Osteoblast (primary cell): ENCODE measurements at regions not wholly inside any gene's neighbourhood (a gene's known extent, or its start where the extent isn't known, plus 50 kb on each side); places are given as distances from the start of the nearest gene placed in this dataset.

Experiments
- DNase-seq: peaks from one replicate; pipeline ENCODE4 v3.0.0; 2011; ENCODE audit warnings: low spot score, mixed read lengths; ENCODE audit not compliant: insufficient read length; ENCODE audit errors: missing footprints
- H2AFZ ChIP-seq: 2 replicates; pipeline ENCODE4 v1.6.0; 2011; ENCODE audit warnings: mild to moderate bottlenecking, low read length
- H3K27ac ChIP-seq: 2 replicates; pipeline ENCODE4 v1.5.1; 2011; ENCODE audit warnings: mild to moderate bottlenecking, low read depth, low read length, moderate library complexity
- H3K27me3 ChIP-seq: 2 replicates; pipeline ENCODE4 v1.6.0; 2012; ENCODE audit warnings: mild to moderate bottlenecking, control low read depth, inconsistent platforms, low read length, moderate library complexity; ENCODE audit not compliant: insufficient read depth
- H3K36me3 ChIP-seq: 2 replicates; pipeline ENCODE4 v1.5.1; 2011; ENCODE audit warnings: mild to moderate bottlenecking, low read length, control low read depth, moderate library complexity; ENCODE audit not compliant: insufficient read depth
- H3K4me1 ChIP-seq: 2 replicates; pipeline ENCODE4 v1.5.1; 2011; ENCODE audit warnings: mild to moderate bottlenecking, low read length, control low read depth, moderate library complexity; ENCODE audit not compliant: insufficient read depth
- H3K4me2 ChIP-seq: 2 replicates; pipeline ENCODE4 v1.6.0; 2011; ENCODE audit warnings: mild to moderate bottlenecking, low read length; ENCODE audit not compliant: insufficient read depth
- H3K4me3 ChIP-seq: fragments of 200-600 bp; sonication (generic); 3 replicates; pipeline ENCODE4 v1.5.1; 2012; ENCODE audit warnings: mild to moderate bottlenecking, low read length, inconsistent platforms; ENCODE audit not compliant: insufficient read depth
- H3K79me2 ChIP-seq: 2 replicates; pipeline ENCODE4 v1.6.0; 2012; ENCODE audit warnings: mild to moderate bottlenecking, low read length, control low read depth, inconsistent platforms; ENCODE audit not compliant: insufficient read depth
- H3K9me3 ChIP-seq: 2 replicates; pipeline ENCODE4 v1.5.1; 2011; ENCODE audit warnings: low read depth, low read length, control low read depth
- H4K20me1 ChIP-seq: 2 replicates; pipeline ENCODE4 v1.6.0; 2012; ENCODE audit warnings: mild to moderate bottlenecking, low read length, control low read depth; ENCODE audit not compliant: insufficient read depth
- CTCF ChIP-seq: IDR thresholded peaks from 2 replicates; pipeline ENCODE4 v1.5.1; 2011; ENCODE audit warnings: mild to moderate bottlenecking, low read depth, low read length, moderate library complexity; ENCODE audit errors: extremely low read depth

- Histone ChIP-seq H4K20me1 (no peaks in the 10 kb centered on the region), H3K27ac (no peak overlapping the region), H3K4me3 (no peak overlapping the region), H3K4me2 (no peak overlapping the region), H3K9me3 (peaks cover 6% of the 10 kb centered on the region), H2AFZ (no peak overlapping the region), H3K79me2 (no peaks in the 10 kb centered on the region), H3K4me1 (no peaks in the 10 kb centered on the region), H3K36me3 (no peaks in the 10 kb centered on the region), H3K27me3 (no peaks in the 10 kb centered on the region)
- DNase-seq = no peak
- TF ChIP-seq CTCF = no peak
Measured at GRCh38 chr21:40901691-40902090, 54.7 kb upstream of the DSCAM start.

GRCh38 chr21:40902299-40902698 lies 55.3 kb upstream of the DSCAM start:
- Histone ChIP-seq H3K36me3 (no peaks in the 10 kb centered on the region), H4K20me1 (no peaks in the 10 kb centered on the region), H3K4me1 (no peaks in the 10 kb centered on the region), H3K27ac (no peak overlapping the region), H3K9me3 (peaks cover 6% of the 10 kb centered on the region), H3K4me3 (no peak overlapping the region), H3K79me2 (no peaks in the 10 kb centered on the region), H3K27me3 (no peaks in the 10 kb centered on the region), H2AFZ (no peak overlapping the region), H3K4me2 (no peak overlapping the region)
- no peak for DNase-seq
- no peak for TF ChIP-seq CTCF

- DNase-seq = no peak
- Histone ChIP-seq H4K20me1 (no peaks in the 10 kb centered on the region), H2AFZ (no peak overlapping the region), H3K36me3 (no peaks in the 10 kb centered on the region), H3K4me1 (no peaks in the 10 kb centered on the region), H3K9me3 (peaks cover 6% of the 10 kb centered on the region), H3K27ac (no peak overlapping the region), H3K79me2 (no peaks in the 10 kb centered on the region), H3K4me3 (no peak overlapping the region), H3K4me2 (no peak overlapping the region), H3K27me3 (no peaks in the 10 kb centered on the region)
- TF ChIP-seq CTCF = no peak
Measured at GRCh38 chr21:40902993-40903392, 56.0 kb upstream of the DSCAM start.

- H3K4me3 ChIP-seq = no peak overlapping the region
- H3K4me1 ChIP-seq = no peaks in the 10 kb centered on the region
- no peak for DNase-seq
- no peak overlapping the region for H3K4me2 ChIP-seq
- peaks cover 6% of the 10 kb centered on the region for H3K9me3 ChIP-seq
- no peak overlapping the region for H3K27ac ChIP-seq
- H3K36me3 ChIP-seq = no peaks in the 10 kb centered on the region
- no peaks in the 10 kb centered on the region for H4K20me1 ChIP-seq
- H3K79me2 ChIP-seq = no peaks in the 10 kb centered on the region
- no peaks in the 10 kb centered on the region for H3K27me3 ChIP-seq
- TF ChIP-seq CTCF = no peak
- no peak overlapping the region for H2AFZ ChIP-seq
Measured at GRCh38 chr21:40905251-40905650, 58.3 kb upstream of the DSCAM start.
